GM21528 (cell line): ENCODE measurements at regions not wholly inside any gene's neighbourhood (a gene's known extent, or its start where the extent isn't known, plus 50 kb on each side); places are given as distances from the start of the nearest gene placed in this dataset.

ENCODE experiments used
- ATAC-seq: cut with Tn5 transposase; IDR thresholded peaks from one replicate; pipeline ENCODE4 v1.9.1; 2021; ENCODE audit warnings: mild to moderate bottlenecking, moderate library complexity; ENCODE audit not compliant: unreplicated experiment, low FRiP score

DNA sequence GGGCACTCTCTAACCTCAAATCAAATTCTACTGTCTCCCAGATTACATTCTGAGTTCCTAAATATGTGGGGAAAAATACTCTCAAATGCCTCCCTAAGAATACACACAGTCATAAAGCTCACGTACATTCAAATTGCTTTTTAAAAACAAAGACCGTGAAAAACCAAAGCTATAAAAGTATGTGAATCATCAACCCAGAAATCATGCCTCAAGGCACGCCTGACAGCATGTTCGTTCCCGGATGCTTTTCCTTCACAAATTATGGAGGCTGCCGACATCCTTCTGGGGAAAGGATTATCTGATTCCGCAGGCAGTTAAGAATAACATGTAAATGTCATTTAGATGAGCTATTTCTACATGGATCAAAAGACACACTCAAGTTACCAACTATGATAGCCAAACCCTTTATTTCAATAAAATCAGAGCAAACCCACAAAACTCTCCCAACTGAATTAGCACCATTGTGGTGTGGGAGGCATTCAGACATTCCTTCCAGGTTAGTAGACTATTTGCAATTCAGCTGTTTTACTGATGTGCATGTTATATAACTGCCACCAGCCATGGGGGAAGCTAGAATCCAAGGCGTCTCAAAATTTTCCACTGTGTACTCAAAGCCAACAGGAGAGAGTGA, 398.2 kb upstream of the TRIB2 start:
- ATAC-seq: no peak

DNA sequence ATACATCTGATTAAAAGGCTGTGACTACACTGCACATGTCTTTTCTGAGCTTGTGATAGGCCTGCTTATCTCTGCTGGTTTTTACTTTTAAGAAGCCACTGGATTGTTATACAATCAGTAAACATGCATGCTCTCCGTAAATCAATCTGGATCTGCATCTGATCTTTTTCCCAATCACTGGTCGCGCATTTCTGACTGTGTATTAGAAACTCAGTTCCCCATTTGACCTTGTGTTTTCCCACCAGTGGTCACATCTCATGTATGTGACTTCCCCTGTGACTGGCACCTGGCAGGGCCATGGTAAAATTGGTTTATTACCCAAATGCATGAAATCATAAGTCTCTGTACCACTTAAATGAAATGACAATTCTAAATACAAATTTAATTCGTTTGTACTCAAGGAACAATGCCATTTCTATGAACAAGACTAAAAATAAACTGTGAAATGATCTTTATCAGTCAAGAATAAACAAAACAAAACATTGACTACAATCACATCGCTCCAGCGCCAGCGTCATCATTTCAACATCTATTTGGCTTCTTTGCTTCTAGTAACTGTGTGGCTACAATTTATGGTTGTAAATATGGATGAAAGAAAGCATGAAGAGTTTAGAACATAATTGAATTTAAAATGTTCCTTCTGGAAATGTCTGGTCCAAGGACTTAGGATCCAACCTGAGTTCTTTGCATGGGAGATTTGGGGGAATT, 396.6 kb upstream of the TRIB2 start:
- no peak for ATAC-seq

DNA sequence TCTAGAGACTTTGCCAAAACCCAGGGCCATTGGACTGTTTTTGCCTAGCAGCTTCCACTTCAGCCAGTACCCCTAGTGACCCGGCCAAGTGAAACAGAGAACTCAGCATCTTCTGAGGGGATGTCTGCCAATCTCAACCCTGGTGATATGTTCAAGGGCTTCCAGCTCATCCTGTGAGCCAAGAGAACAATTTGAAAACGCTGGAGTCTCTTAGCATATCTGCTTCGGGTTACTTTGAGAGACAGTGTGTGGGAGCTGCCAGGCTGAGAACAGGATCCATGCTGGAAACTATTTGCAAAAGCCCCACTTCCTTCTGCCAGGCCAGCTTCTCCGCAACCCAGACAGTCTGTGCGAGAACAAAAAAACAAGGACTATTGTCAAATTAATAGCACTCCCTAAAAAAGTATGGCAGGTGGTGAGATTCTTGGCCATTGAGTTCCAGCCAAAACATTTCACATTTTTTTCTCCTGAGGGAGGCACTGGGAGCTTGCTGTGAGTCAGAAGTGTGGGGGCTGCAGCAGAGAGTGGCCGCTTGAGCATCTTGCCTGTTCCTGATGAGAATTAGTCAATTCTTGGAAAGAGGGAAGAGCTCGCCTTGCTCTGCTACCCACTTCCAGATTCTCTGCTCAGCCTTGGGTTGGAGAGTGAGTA, 395.6 kb upstream of the TRIB2 start:
- ATAC-seq: no peak

DNA sequence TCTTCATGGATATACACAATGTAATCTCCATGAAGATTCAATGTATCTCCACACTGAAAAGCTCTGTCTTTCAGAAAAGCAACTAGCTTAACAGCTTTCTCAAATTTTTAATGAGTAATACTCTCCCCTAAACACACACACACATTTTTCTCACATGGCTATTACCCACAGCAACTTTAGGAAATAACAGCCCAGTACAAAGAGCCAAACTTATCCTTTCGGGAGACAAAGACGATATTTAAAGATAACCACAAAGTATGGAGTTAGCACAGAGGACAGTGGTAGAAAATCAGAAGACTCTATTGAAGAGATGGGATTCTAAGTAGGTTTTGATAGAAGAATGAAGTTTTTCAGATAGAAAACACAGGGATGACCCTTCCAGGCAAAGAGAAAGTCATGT, 394.9 kb upstream of the TRIB2 start:
- no peak for ATAC-seq

DNA sequence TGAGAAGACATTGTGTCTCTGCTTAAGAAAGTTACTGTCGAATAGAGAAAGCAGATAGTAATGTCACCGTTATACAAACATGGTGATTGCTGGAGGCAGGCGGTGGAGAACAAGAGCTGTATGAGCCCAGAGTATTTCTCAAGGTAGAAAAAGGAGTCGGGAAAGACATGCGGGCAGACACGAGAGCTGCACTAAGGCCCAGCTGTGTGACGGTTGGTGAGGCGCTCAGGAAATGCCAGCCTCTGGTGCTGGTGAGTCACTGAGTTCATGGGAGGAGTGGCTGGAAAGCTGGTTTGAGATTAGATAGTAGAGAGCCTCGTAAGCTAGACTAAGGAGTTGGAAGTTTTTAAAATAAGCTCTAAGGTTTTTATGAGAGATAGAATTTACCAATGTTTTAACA, 390.9 kb upstream of the TRIB2 start:
- ATAC-seq: no peak

DNA sequence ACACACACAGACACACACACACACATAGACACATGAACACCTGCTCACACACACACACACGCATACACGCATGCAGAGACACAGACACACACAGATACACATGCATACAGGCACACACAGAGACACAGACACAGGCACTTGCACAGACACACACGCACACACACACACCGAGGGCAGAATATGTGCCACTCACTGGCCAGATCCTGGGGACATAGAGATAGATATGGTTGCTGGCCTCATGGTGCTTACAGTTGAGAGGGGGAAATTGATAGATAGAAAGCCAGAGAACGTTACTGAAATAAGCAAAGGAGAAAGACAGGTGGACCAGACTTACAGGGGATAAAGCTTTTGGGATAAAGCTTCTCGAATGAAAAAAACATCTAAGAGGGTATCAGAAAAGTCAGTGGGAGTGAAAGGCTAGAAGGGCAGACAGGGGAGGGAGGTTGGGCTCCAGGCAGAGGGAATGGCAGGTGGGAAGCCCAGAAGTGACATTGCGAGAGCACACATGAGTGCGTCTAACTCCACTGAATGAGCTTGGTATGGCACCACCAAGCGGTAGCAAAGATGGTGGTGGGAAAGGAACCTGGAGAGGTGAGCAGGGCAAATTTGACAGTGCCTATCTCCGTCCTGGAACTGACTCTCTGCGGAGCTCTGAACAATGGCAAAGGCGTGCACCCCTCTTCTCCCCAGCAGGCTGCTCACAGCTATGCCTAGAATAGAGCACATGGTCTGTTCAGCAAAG, 390.1 kb upstream of the TRIB2 start:
- no peak for ATAC-seq

DNA sequence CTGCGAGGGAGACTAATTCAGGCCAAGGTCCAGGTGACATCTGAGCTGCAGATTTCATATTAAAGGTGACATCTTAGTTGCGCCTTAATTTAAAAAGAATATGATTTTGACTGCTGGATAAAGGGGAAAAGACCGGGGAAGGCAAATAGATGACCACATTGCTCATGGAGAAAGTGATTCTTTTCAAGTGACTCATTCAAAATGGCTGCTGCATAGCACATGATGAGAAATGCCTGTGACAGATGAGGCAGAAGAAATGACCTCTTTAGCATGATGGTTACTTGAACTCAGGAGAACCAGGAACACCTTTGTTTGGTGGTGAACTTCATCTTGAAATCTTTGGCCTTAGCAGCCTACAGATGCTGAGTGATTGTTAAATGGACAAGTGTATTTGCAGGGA, 385.8 kb upstream of the TRIB2 start:
- no peak for ATAC-seq

DNA sequence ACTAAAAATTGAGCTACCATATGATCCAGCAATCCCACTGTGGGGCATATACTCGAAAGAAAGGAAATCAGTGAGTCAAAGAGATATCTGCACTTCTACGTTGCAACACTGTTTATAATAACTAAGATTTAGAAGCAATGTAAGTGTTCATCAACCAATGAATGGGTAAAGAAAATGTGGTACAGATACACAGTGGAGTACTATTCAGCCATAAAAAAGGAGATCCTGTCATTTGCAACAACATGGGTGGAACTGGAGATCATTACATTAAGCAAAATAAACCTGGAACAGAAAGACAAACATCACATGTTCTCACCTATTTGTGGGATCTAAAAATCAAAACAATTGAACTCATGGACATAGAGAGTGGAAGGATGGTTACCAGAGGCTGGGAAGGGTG, 385.0 kb upstream of the TRIB2 start:
- ATAC-seq: no peak

DNA sequence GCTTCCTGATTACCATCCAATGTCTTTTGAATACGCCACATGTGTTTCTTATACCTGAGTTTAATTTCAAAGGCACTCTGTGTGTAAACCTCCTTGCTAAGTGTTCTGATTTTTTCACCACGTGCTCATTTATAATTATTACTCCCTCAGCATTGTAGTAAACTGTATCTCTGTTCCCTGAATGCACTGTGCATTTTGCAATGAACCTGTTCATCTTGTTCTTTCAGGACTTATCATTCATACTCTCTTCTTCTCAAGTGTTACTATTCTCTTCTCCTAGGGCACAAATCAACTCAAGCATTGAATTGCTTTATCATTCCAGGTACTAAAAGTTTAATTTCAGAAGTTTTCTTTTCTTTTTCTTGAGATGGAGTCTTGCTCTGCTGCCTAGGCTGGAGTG, 383.4 kb upstream of the TRIB2 start:
- ATAC-seq: no peak

DNA sequence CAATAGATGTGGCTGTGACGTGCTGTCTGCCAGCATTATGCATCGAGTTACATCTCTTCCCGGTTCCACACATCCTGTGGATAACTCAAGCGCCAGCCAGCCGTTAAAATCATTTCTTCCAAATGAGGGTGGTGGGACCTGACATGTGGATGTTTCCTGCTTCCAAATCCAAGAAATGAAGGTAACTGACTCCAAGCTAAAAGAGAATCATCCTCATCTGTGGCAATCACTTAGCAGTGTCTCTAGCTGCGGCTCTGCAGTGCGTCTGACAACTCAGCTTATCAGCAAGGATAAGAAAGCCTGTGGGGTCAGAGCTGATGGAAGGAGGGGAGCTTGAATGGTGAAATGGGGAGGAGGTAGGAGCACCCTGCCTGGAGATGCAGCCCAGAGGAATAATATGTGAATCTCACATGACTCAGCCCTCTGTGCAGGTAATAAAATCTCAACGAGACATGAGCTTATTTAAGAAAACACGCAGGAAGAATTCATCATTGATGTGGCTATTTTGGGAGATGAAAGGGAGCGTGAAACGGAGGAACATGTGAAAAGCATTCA, 382.2 kb upstream of the TRIB2 start:
- no peak for ATAC-seq

DNA sequence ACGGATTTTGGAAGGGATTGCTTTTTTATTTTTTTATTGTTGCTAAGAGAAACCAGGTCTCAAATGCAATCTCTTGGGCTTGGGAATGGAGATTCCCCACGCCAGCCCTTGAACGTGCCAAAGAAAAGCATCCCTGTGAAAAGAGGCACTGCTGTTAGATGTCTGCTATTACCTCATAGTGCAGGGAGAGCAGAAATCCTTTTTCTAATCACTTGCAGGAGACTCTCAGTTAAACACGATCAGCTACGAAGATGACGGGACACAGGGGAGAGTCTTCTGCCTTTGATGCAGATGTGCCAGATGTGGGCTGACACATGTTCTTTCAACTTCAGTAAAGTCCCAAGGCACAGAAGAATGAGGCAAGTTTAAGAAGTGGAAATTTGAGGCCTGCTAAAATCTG, 381.6 kb upstream of the TRIB2 start:
- no peak for ATAC-seq

DNA sequence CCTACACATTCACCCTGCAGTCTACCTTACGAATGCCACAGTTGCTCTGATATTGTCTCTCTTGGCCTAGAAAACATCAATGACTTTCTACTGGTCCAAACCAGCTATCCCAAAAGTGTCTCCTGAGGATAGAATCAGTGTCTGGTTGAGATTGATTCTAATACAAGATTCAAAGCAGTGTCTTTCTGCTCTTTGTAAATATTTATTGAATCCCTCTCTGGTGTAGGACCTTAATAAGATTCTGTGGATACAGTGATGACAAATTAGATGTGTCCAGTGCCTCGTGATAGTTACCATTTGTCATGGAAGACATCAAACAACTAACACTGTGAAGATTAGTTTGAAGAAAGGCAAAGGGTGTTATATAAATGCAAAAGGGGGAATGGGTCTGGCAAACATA, 380.7 kb upstream of the TRIB2 start:
- ATAC-seq: no peak

DNA sequence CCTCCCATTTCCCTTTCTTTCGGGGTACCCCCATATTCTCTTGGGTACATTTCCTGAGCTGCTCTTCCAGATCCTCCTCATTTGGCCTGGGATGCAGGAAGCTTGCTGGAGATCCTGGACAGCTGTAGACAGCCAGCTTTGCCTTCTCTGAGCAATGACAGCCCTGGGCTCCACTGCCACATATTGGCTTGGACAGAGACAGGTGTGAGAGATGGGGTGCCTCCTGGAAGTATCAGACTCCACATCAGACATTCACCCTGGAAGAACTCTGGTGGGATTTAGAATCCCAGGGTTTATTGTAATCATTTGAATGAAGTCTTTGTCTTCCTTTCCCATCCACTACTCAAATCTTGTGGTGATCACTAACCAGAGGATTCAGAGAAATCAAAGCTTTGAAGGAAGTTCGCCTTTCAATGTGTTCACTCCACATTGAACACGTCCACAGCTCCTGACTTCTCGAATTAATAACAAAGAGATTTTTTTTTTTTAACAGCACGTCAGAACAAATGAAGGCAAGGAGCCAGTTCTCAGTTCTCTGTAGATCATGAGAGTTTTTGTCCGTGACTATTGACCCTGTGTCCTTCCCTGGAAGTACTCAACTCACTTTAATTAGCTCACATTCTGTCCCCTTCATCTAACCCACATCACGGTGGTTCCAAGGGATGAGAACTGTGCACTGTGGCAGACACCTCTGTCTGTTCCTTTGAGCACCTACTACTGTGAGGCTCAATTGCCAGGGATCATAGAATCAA, 377.6 kb upstream of the TRIB2 start:
- no peak for ATAC-seq

DNA sequence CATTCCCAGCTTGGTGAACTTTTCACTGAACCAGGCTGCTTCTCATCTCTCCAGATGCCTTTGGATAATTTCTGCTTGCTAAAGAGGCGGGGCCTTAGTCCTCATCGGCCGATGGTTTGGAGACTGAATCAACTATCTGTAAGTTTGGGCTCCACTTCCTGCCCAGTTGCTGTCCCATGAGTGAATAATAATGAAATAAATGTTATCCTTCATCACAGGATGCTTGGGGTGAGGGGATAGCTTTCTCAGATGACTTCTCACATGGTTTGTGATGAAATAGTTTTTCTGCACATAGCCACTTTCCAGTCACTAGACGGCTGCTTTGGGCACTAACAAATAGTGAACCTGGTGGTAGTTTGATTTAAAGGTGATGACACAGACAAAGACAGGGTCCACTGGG, 376.6 kb upstream of the TRIB2 start:
- ATAC-seq: no peak

DNA sequence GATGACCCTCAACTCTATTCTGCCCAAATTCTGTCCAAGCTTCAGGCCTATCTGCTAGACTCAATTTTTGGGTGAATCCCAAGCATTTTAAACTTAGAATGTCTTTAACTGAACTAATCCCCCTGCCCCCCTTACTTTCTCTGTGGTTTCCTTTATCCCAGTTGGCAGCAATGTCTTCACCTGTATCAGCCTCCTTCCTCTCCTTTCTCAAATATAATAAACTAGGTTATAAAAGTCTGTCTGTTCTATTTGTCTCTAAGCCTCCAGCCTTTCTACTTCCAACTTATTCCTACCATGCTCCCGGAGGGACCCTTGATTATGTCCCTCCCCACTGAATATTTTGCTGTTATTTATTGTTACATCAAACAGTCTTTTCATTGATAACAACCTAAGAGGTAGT, 375.5 kb upstream of the TRIB2 start:
- ATAC-seq: no peak

DNA sequence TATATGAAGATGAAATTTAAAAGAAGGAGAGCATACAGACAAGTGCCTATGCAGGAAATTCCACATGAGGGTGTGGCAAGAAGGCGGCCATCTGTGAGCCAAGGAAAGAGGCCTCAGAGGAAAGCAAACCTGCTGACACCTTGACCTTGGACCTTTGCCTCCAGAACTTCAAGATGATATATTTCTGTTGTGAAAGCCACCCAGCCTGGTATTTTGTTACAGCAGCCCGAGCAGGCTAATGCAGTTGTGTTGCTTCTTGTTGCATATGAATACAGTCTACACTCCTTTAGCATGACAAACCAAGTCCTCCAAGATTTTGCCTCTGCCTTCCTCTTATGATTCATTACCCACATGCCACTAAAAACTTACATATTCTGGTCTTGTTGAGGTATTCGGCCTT, 374.8 kb upstream of the TRIB2 start:
- ATAC-seq: no peak

DNA sequence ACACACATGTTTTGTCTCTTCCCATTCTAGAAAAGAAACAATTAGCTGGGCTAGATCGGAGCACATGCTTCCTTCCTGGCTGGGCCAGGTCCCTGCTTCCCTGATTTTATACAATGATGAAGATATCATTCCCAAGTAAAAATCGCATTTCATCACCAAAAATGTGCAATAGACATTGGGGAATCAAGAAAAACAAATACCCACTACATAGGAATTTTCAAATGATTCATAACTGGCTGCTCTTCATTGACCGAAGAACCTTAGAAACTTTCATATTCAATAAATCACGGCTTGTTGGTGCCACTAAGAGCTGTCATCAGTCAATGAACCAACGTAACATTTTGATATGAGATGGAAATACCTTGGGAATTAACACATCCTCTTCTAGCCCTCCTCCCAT, 373.6 kb upstream of the TRIB2 start:
- no peak for ATAC-seq

DNA sequence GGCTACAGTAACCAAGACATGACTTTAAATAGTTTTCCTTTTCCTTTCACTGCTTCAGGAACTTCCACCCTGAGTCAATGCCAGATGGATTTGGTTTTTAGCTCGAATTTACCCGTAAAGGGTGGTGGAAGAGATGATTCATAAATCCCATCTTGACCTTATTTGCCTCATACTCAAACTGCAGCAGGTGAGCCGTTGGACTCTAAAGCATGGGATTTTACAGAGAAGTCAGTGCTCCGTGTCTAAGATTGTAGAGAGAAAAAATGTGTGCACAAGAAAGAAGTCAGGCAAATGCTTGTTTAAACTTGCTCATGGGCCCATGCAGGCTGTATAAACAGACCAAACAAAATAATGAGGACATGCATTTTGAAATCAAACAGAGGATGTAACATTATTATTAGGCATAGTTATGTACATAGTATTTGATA, 369.7 kb upstream of the TRIB2 start:
- ATAC-seq: no peak

DNA sequence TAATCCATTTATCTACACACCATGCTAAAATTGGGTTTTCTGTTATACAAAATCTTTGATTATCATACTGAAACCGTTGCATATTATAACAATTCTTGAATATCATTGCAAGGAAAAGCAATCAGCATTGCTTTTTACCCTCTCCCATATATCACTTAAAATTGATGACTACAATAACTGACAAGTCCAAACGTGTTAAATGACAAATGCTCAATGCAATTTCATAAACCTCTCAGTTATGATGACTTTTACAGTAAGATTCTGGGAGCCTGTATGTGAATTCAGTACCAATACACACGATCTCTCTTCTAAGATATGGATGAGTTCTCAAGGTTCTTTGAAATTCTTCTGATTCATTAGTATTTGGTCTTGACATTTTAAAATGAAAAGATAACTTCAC, 368.5 kb upstream of the TRIB2 start:
- ATAC-seq: no peak

DNA sequence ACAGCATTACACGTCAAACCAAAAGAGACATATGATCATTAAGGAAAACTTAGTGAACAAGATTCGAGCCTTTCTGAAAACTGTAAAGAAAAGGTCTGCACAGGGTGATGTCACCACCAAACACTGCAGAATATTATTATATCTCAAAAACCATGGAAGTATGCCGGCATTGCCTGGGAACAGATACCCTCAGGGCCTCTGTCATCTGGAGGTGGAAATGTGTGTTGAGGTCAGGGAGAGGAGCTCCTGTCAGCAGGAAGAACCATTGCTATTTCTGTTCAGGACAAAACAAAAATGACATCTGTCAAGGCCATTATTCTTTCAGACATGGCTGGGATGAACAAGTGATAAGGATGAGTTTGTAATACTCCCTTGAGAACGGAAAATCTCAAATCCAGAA, 365.9 kb upstream of the TRIB2 start:
- no peak for ATAC-seq
